ENCODE measurements at regions not wholly inside any gene's neighbourhood (a gene's known extent, or its start where the extent isn't known, plus 50 kb on each side); places are given as distances from the start of the nearest gene placed in this dataset.

DNA sequence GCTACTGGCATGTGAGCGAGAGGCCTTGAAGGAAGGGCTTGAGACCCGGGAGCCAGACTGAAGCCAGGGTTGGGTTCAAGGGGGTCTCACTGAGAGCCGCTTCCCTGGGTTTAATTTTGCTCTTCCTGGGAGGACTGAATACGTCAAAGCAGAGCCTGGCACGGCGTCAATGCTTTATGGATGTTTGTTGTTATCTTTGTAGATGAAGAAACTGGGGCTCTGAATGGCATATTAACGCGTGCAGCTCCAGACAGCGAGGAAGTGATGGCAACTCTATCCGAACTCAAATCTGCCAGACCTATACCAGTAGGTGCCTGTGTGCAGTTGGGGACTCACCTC, 152.8 kb upstream of the PARP11 start (continued):
- no peak for TF ChIP-seq ZNF687 (IDR thresholded peaks at IDR 0.05)
- no peak for TF ChIP-seq CREB1 (IDR thresholded peaks at IDR 0.05; ENCODE audit: low read depth)
- no peak for TF ChIP-seq NFYA (IDR thresholded peaks at IDR 0.05; ENCODE audit: borderline replicate concordance, low read depth, low read length)
- TF ChIP-seq IRF5 (IDR thresholded peaks at IDR 0.05; ENCODE audit: borderline replicate concordance), result no peak

- H3K36me3 ChIP-seq (ENCODE audit: control insufficient read depth in 2 of 2, insufficient read depth in 2 of 2, low read length in 1 of 2), result no peaks in the 10 kb centered on the region
- DNase-seq (ENCODE audit: low read depth, low spot score) (no peak), ATAC-seq (no peak), FAIRE-seq (no peak)
- WGBS (ENCODE audit: insufficient coverage, insufficient replicate concordance, low lambda C conversion rate, missing lambda C conversion rate), result 43% methylated on average over 20 of the region's 20 CpGs
- H2AFZ ChIP-seq (ENCODE audit: control insufficient read depth, low read depth, low read length), result no peak overlapping the region
- POLR2A ChIA-PET, result no interaction called here
- no peak overlapping the region for H3K27ac ChIP-seq (ENCODE audit: control insufficient read depth, insufficient read depth)
- no peaks in the 10 kb centered on the region for H3K9me3 ChIP-seq (replicated peaks; ENCODE audit: control insufficient read depth, insufficient read depth, low read length)
- H3K4me1 ChIP-seq (ENCODE audit: control insufficient read depth, insufficient read depth, low read length), result no peaks in the 10 kb centered on the region
- in situ Hi-C loops (cut with MboI), result no loop called here
- H3K79me2 ChIP-seq (ENCODE audit: control insufficient read depth, insufficient read depth, low read length), result no peaks in the 10 kb centered on the region
- BruUV-seq (replicated peaks), result no TSS peak
- H3K9ac ChIP-seq (ENCODE audit: control insufficient read depth, insufficient read depth, low read length), result no peak overlapping the region
- H3K4me2 ChIP-seq (ENCODE audit: control insufficient read depth, insufficient read depth), result no peak overlapping the region
- no peaks in the 10 kb centered on the region for H4K20me1 ChIP-seq (ENCODE audit: control insufficient read depth, insufficient read depth)
- H3K27me3 ChIP-seq (replicated peaks in 1 of 2; ENCODE audit: control insufficient read depth in 2 of 2, insufficient read depth in 2 of 2, low read length in 1 of 2), result peaks cover under 1 to 1% of the 10 kb centered on the region in 2 experiments; a peak in 2 of 4 replicates
- intact Hi-C loops (cut with micrococcal nuclease; ENCODE audit: unreplicated experiment), result no loop called here
- CTCF ChIA-PET, result no interaction called here
- H3K4me3 ChIP-seq, result no peak overlapping the region
- SMC1A ChIA-PET (ENCODE audit: uncharacterized antibody, unreplicated experiment), result interaction anchor here (0.9 kb wide), 1 partner anchor 242 kb away, joined by 4 read pairs; no protein-coding TSS in a partner anchor
- RAD21 ChIA-PET (ENCODE audit: unreplicated experiment), result no interaction called here
- TF ChIP-seq PBX3 (IDR thresholded peaks at IDR 0.05; ENCODE audit: insufficient replicate concordance, low read depth, low read length), result no peak
- no peak for TF ChIP-seq ZSCAN29 (IDR thresholded peaks at IDR 0.05)
- TF ChIP-seq, protein P1, sequence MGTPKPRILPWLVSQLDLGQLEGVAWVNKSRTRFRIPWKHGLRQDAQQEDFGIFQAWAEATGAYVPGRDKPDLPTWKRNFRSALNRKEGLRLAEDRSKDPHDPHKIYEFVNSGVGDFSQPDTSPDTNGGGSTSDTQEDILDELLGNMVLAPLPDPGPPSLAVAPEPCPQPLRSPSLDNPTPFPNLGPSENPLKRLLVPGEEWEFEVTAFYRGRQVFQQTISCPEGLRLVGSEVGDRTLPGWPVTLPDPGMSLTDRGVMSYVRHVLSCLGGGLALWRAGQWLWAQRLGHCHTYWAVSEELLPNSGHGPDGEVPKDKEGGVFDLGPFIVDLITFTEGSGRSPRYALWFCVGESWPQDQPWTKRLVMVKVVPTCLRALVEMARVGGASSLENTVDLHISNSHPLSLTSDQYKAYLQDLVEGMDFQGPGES (IDR thresholded peaks at IDR 0.05), result no peak
- no peak for TF ChIP-seq YY1 (IDR thresholded peaks at IDR 0.05; ENCODE audit: low read depth, low read length)
- no peak for TF ChIP-seq SMAD5 (IDR thresholded peaks at IDR 0.05; ENCODE audit: low read depth)
- TF ChIP-seq, protein P2, sequence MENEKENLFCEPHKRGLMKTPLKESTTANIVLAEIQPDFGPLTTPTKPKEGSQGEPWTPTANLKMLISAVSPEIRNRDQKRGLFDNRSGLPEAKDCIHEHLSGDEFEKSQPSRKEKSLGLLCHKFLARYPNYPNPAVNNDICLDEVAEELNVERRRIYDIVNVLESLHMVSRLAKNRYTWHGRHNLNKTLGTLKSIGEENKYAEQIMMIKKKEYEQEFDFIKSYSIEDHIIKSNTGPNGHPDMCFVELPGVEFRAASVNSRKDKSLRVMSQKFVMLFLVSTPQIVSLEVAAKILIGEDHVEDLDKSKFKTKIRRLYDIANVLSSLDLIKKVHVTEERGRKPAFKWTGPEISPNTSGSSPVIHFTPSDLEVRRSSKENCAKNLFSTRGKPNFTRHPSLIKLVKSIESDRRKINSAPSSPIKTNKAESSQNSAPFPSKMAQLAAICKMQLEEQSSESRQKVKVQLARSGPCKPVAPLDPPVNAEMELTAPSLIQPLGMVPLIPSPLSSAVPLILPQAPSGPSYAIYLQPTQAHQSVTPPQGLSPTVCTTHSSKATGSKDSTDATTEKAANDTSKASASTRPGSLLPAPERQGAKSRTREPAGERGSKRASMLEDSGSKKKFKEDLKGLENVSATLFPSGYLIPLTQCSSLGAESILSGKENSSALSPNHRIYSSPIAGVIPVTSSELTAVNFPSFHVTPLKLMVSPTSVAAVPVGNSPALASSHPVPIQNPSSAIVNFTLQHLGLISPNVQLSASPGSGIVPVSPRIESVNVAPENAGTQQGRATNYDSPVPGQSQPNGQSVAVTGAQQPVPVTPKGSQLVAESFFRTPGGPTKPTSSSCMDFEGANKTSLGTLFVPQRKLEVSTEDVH (IDR thresholded peaks at IDR 0.05; ENCODE audit: low read depth, partially characterized antibody), result no peak
- TF ChIP-seq CREM (IDR thresholded peaks at IDR 0.05; ENCODE audit: low read depth), result no peak
- no peak for TF ChIP-seq PAX8 (IDR thresholded peaks at IDR 0.05)
Observed at GRCh38 chr12:4025181-4026019, 152.2 kb upstream of the PARP11 start.
